ENCODE measurements at regions not wholly inside any gene's neighbourhood (a gene's known extent, or its start where the extent isn't known, plus 50 kb on each side); places are given as distances from the start of the nearest gene placed in this dataset.

DNA sequence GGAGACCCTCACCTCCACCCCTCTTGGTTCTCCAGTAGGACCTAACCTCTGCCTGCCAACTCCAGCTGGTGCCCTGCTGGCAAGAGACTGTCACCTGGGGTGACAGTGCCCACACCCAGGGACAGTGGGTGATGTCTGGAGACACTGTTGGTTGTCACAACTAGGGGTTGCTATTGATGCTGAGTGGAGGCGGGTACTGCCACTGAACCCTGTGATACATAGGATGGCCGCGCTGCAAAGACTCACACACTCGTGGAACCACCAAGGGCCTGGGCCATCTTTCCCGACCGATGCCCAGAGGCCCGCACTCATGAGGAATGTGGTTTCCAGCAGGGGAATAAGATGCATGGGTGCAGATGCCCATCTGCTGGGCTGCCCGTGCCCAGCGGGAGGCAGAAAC is 143.2 kb downstream of the SHANK2 start:
- H3K27me3 ChIP-seq (ENCODE audit: control insufficient read depth in 3 of 3, insufficient read depth in 3 of 3, low read length in 3 of 3): peaks cover 29 to 43% (median 40%) of the 10 kb centered on the region in 3 donors
- H3K4me3 ChIP-seq (ENCODE audit: low read length in 3 of 3): no peak overlapping the region
- no peak overlapping the region for H3K27ac ChIP-seq (ENCODE audit: low read depth, low read length)
- H3K9me3 ChIP-seq (ENCODE audit: control insufficient read depth in 3 of 3, low read length in 3 of 3): no peaks in the 10 kb centered on the region
- no peaks in the 10 kb centered on the region for H3K36me3 ChIP-seq (ENCODE audit: control insufficient read depth in 3 of 3, insufficient read depth in 3 of 3, low read length in 3 of 3)
- no peak overlapping the region for H3K9ac ChIP-seq (ENCODE audit: low read depth in 1 of 3, low read length in 3 of 3)
- no peaks in the 10 kb centered on the region for H3K4me1 ChIP-seq (ENCODE audit: control insufficient read depth in 3 of 3, insufficient read depth in 3 of 3, low read length in 3 of 3)

DNA sequence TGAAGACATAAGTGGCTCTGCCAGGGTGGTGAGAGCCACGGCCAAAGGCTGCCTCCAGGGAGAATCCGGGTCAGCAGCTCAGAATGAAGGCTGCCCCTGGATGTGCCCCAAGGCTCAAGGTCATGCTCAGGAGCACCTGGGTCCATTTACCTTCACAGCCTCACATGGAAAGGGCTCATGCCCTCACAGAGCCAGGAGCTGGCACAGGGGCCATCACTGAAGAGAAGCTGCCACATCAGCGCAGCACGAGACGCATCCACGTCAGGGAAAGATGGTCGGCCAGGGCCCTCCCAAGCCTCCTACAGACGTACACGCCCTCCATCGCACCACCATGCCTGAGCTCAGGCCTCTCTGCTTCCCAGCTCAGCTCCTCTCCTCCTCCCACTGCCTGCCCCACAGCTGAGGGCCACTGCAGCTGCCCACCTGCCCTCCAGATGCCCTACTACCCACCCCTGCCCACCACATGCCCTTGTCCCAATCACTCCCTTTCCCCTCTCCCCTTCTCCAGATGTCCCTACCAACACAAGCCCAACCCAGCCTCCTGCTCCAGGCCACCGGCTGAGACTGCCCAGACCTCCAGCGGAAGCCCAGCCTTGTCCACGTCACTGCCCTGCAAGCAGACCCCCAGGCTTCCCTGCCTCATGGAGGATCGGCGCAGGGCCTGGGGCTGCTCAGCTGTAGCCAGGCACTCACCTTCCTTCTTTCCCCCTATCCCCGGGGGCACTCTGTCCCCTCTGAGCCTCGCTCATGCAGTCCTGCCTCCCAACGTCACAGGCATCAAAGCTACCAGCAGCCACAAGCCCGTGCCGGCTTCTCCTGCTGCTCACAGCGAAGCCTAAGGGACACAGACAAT is 144.1 kb downstream of the SHANK2 start:
- Histone ChIP-seq H3K27ac (ENCODE audit: low read depth, low read length) (no peak overlapping the region), H3K9me3 (ENCODE audit: control insufficient read depth in 3 of 3, low read length in 3 of 3) (no peaks in the 10 kb centered on the region), H3K4me3 (ENCODE audit: low read length in 3 of 3) (no peak overlapping the region), H3K36me3 (ENCODE audit: control insufficient read depth in 3 of 3, insufficient read depth in 3 of 3, low read length in 3 of 3) (no peaks in the 10 kb centered on the region), H3K9ac (ENCODE audit: low read depth in 1 of 3, low read length in 3 of 3) (no peak overlapping the region), H3K4me1 (ENCODE audit: control insufficient read depth in 3 of 3, insufficient read depth in 3 of 3, low read length in 3 of 3) (no peaks in the 10 kb centered on the region), H3K27me3 (ENCODE audit: control insufficient read depth in 3 of 3, insufficient read depth in 3 of 3, low read length in 3 of 3) (peaks cover 20 to 34% (median 31%) of the 10 kb centered on the region in 3 donors)

DNA sequence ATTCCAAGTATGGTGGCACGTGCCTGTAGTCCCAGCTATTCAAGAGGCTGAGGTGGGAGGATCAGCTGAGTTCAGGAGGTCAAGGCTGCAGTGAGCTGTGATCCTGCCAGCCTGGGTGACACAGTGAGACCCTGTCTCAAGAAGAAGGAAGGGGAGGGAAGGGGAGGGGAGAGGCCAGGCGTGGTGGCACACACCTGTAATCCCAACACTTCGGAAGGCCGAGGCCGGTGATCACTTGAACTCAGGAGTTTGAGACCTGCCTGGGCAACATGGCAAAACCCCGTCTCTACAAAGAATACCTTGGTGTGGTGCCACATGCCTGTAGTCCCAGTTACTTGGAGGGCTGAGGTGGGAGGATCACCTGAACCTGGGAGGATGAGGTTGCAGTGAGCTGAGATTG is 145.7 kb downstream of the SHANK2 start:
- Histone ChIP-seq H3K27me3 (ENCODE audit: control insufficient read depth in 3 of 3, insufficient read depth in 3 of 3, low read length in 3 of 3) (peaks cover 15 to 25% (median 21%) of the 10 kb centered on the region in 3 donors), H3K4me3 (ENCODE audit: low read length in 3 of 3) (no peak overlapping the region), H3K27ac (ENCODE audit: low read depth, low read length) (no peak overlapping the region), H3K4me1 (ENCODE audit: control insufficient read depth in 3 of 3, insufficient read depth in 3 of 3, low read length in 3 of 3) (no peaks in the 10 kb centered on the region), H3K9me3 (ENCODE audit: control insufficient read depth in 3 of 3, low read length in 3 of 3) (no peaks in the 10 kb centered on the region), H3K9ac (ENCODE audit: low read depth in 1 of 3, low read length in 3 of 3) (no peak overlapping the region), H3K36me3 (ENCODE audit: control insufficient read depth in 3 of 3, insufficient read depth in 3 of 3, low read length in 3 of 3) (no peaks in the 10 kb centered on the region)

DNA sequence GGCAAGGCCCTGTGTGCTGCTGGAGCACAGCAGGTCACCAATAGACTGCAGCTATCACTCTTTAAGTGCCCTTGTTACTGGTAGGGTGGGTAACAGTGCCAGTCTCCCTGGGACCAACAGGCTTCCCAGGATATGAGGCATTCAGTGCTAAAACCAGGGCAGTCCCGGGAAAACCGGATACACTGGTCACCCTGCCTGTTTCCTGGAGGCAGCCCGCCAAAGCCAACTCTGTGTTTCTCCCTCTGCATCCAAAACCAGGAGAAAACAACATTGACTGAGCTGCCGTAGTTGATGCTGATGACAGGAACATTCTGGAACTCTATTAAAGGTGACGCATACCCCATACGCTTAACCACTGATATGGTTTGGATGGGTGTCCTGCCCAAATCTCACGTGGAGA is 149.1 kb downstream of the SHANK2 start:
- Histone ChIP-seq H3K4me1 (ENCODE audit: control insufficient read depth in 3 of 3, insufficient read depth in 3 of 3, low read length in 3 of 3) (no peaks in the 10 kb centered on the region), H3K27me3 (ENCODE audit: control insufficient read depth in 3 of 3, insufficient read depth in 3 of 3, low read length in 3 of 3) (peaks cover 0 to 23% (median 23%) of the 10 kb centered on the region in 3 donors), H3K9ac (ENCODE audit: low read depth in 1 of 3, low read length in 3 of 3) (no peak overlapping the region), H3K4me3 (ENCODE audit: low read length in 3 of 3) (no peak overlapping the region), H3K36me3 (ENCODE audit: control insufficient read depth in 3 of 3, insufficient read depth in 3 of 3, low read length in 3 of 3) (no peaks in the 10 kb centered on the region), H3K27ac (ENCODE audit: low read depth, low read length) (no peak overlapping the region), H3K9me3 (ENCODE audit: control insufficient read depth in 3 of 3, low read length in 3 of 3) (no peaks in the 10 kb centered on the region)

DNA sequence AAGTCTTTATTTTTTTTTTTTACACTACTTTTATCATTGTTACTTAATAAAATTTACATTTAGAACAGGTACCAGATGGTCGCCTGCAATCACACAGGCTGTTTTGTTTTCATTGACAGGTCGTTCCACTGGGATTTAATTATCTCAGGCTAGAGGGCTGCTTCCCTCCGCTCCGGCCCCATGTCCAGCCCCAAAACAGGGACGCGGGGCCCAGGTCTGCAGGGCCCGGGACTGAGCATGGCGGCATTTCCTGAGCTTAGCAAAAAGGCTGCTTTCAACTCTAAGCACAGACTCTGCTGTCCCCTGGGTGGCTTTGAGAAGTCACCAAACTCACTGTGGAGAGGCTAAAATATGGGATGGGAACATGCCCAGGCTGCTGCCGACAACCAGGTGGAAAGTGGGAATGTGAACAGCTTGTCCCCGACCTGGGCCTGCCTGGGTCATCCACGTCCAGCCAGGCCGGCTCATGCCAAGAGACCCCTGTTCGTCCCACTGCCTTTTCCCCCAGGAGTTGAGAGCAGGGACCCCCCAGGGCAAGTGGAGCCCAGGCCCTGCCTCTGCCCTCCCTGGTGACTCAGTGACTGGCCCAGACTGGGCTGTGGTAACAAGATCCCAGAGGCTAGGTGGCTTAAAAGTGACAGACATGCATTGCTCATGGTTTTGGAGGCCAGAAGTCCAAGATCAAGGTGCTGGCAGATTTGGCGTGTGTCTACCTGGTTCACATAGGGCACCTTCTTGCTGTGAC is 150.0 kb downstream of the SHANK2 start:
- Histone ChIP-seq H3K4me3 (ENCODE audit: low read length in 3 of 3) (no peak overlapping the region), H3K9me3 (ENCODE audit: control insufficient read depth in 3 of 3, low read length in 3 of 3) (peaks cover 0 to 4% (median 0%) of the 10 kb centered on the region in 3 donors), H3K27ac (ENCODE audit: low read depth, low read length) (no peak overlapping the region), H3K27me3 (ENCODE audit: control insufficient read depth in 3 of 3, insufficient read depth in 3 of 3, low read length in 3 of 3) (peaks cover 0 to 30% (median 26%) of the 10 kb centered on the region in 3 donors), H3K36me3 (ENCODE audit: control insufficient read depth in 3 of 3, insufficient read depth in 3 of 3, low read length in 3 of 3) (no peaks in the 10 kb centered on the region), H3K4me1 (ENCODE audit: control insufficient read depth in 3 of 3, insufficient read depth in 3 of 3, low read length in 3 of 3) (no peaks in the 10 kb centered on the region), H3K9ac (ENCODE audit: low read depth in 1 of 3, low read length in 3 of 3) (no peak overlapping the region)

DNA sequence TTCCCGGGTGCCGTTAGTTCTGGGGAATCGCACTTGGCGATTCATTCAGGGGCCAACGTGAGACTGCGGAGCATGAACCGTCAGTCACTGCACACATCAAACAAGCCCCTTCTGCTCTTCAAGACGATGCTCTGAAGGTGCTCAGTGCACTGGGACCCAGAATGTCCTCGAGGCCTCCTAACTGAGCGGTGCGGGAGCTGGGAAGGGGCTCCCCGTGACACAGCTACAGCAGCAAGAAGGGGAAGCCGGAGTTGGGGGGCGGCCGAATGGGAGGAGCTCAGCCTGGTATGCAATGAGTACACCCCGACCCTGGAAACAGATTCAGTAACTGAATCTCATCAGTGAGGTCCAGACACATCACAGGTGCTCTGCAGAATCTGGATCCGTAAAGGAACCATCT is 150.8 kb downstream of the SHANK2 start:
- Histone ChIP-seq H3K27me3 (ENCODE audit: control insufficient read depth in 3 of 3, insufficient read depth in 3 of 3, low read length in 3 of 3) (peaks cover 2 to 30% (median 30%) of the 10 kb centered on the region in 3 donors), H3K27ac (ENCODE audit: low read depth, low read length) (no peak overlapping the region), H3K9ac (ENCODE audit: low read depth in 1 of 3, low read length in 3 of 3) (no peak overlapping the region), H3K9me3 (ENCODE audit: control insufficient read depth in 3 of 3, low read length in 3 of 3) (peaks cover 0 to 4% (median 0%) of the 10 kb centered on the region in 3 donors), H3K4me1 (ENCODE audit: control insufficient read depth in 3 of 3, insufficient read depth in 3 of 3, low read length in 3 of 3) (no peaks in the 10 kb centered on the region), H3K36me3 (ENCODE audit: control insufficient read depth in 3 of 3, insufficient read depth in 3 of 3, low read length in 3 of 3) (no peaks in the 10 kb centered on the region), H3K4me3 (ENCODE audit: low read length in 3 of 3) (no peak overlapping the region)

DNA sequence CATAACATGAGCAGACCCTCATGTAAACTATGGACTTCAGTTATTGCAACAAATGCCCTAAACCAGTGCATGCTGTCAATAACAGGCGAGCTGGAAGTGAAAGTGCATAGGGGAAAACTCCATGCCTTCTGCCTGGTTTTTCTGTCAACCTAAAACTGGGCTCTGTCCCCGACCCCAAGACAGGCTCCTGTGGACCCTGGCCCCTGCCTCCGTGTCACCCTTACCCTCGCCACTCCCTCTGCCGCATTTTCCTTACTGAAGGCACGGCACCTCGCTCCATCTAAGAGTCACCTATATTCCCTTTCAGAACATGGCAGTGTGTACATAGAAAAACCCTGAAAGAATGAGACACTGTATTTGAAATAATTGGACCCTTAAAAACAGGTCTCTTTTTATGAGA is 151.3 kb downstream of the SHANK2 start:
- no peaks in the 10 kb centered on the region for H3K36me3 ChIP-seq (ENCODE audit: control insufficient read depth in 3 of 3, insufficient read depth in 3 of 3, low read length in 3 of 3)
- H3K9ac ChIP-seq (ENCODE audit: low read depth in 1 of 3, low read length in 3 of 3): no peak overlapping the region
- H3K4me3 ChIP-seq (ENCODE audit: low read length in 3 of 3): no peak overlapping the region
- peaks cover 2 to 35% (median 33%) of the 10 kb centered on the region in 3 donors for H3K27me3 ChIP-seq (ENCODE audit: control insufficient read depth in 3 of 3, insufficient read depth in 3 of 3, low read length in 3 of 3)
- no peaks in the 10 kb centered on the region for H3K4me1 ChIP-seq (ENCODE audit: control insufficient read depth in 3 of 3, insufficient read depth in 3 of 3, low read length in 3 of 3)
- peaks cover 0 to 4% (median 0%) of the 10 kb centered on the region in 3 donors for H3K9me3 ChIP-seq (ENCODE audit: control insufficient read depth in 3 of 3, low read length in 3 of 3)
- no peak overlapping the region for H3K27ac ChIP-seq (ENCODE audit: low read depth, low read length)

DNA sequence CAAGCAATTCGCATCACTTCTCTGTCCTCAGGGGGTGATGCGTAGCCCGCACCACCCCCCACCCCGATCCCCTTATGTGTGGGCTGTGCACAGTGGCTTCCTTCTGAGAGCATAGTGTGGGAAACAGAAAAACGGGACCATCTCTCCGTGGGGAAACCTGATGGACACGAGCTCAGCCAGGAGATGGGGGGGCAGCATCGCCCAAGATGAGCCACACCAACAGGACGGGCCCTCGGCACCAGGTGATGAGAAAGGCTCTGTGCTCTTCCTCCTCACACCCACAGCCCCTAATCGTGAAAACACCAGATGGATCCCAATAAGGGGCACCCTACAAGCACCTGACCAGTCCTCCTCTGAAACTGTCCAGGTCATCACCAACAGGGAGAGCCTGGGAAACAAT is 153.6 kb downstream of the SHANK2 start:
- Histone ChIP-seq H3K4me1 (ENCODE audit: control insufficient read depth in 3 of 3, insufficient read depth in 3 of 3, low read length in 3 of 3) (no peaks in the 10 kb centered on the region), H3K27ac (ENCODE audit: low read depth, low read length) (no peak overlapping the region), H3K27me3 (ENCODE audit: control insufficient read depth in 3 of 3, insufficient read depth in 3 of 3, low read length in 3 of 3) (peaks cover 2 to 41% (median 36%) of the 10 kb centered on the region in 3 donors), H3K9ac (ENCODE audit: low read depth in 1 of 3, low read length in 3 of 3) (no peak overlapping the region), H3K36me3 (ENCODE audit: control insufficient read depth in 3 of 3, insufficient read depth in 3 of 3, low read length in 3 of 3) (no peaks in the 10 kb centered on the region), H3K4me3 (ENCODE audit: low read length in 3 of 3) (no peak overlapping the region), H3K9me3 (ENCODE audit: control insufficient read depth in 3 of 3, low read length in 3 of 3) (peaks cover 0 to 4% (median 0%) of the 10 kb centered on the region in 3 donors)

DNA sequence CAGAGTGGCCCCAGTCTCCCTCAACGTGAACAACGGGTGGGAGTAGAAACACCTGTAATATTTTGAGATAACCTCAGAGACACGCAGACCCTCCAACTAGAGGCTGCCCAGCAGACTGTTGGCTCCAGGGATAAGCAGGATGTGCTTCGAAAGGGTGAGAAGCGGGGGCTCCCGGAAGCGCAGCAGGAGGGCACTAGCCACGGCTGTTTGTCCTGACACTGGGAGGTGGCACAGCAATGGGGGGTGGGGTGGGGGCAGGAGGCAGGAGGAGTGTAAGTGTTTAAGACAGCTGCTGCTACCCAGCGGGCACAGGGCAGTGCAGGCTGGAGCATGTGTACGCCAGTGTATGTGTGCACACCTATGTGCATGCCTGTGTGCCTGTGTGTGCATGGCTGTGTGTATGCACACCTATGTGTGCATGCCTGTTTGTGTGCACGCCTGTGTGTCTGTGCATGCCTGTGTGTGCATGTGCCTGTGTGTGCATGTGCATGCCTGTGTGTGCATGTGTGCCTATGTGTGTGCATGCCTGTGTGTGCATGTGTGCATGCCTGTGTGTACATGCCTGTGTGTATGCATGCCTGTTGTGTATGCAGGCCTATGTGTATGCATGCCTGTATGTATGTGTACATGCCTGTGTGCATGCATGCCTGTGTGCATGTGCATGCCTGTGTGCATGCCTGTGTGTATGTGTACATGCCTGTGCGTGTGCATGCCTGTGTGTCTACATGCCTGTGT is 154.7 kb downstream of the SHANK2 start:
- Histone ChIP-seq H3K36me3 (ENCODE audit: control insufficient read depth in 3 of 3, insufficient read depth in 3 of 3, low read length in 3 of 3) (no peaks in the 10 kb centered on the region), H3K27me3 (ENCODE audit: control insufficient read depth in 3 of 3, insufficient read depth in 3 of 3, low read length in 3 of 3) (peaks cover 2 to 41% (median 34%) of the 10 kb centered on the region in 3 donors), H3K4me1 (ENCODE audit: control insufficient read depth in 3 of 3, insufficient read depth in 3 of 3, low read length in 3 of 3) (no peaks in the 10 kb centered on the region), H3K9me3 (ENCODE audit: control insufficient read depth in 3 of 3, low read length in 3 of 3) (peaks cover 0 to 4% (median 0%) of the 10 kb centered on the region in 3 donors), H3K4me3 (ENCODE audit: low read length in 3 of 3) (no peak overlapping the region), H3K27ac (ENCODE audit: low read depth, low read length) (no peak overlapping the region), H3K9ac (ENCODE audit: low read depth in 1 of 3, low read length in 3 of 3) (no peak overlapping the region)
